GM12865 (cell line): ENCODE measurements at regions not wholly inside any gene's neighbourhood (a gene's known extent, or its start where the extent isn't known, plus 50 kb on each side); places are given as distances from the start of the nearest gene placed in this dataset.

Source experiments
- DNase-seq: peaks from one replicate; pipeline ENCODE4 v3.0.0; 2010; ENCODE audit warnings: low read depth
- H3K4me3 ChIP-seq: 2 replicates; pipeline ENCODE4 v1.5.1; 2011; ENCODE audit warnings: mild to moderate bottlenecking, low read depth, low read length, control low read depth
- TF ChIP-seq, protein P1 (sequence below): IDR thresholded peaks from 2 replicates; pipeline ENCODE4 v1.5.1; 2011; ENCODE audit warnings: low read length, control low read depth, low read depth, inconsistent platforms; ENCODE audit not compliant: insufficient read depth; ENCODE audit errors: missing control alignments

DNA sequence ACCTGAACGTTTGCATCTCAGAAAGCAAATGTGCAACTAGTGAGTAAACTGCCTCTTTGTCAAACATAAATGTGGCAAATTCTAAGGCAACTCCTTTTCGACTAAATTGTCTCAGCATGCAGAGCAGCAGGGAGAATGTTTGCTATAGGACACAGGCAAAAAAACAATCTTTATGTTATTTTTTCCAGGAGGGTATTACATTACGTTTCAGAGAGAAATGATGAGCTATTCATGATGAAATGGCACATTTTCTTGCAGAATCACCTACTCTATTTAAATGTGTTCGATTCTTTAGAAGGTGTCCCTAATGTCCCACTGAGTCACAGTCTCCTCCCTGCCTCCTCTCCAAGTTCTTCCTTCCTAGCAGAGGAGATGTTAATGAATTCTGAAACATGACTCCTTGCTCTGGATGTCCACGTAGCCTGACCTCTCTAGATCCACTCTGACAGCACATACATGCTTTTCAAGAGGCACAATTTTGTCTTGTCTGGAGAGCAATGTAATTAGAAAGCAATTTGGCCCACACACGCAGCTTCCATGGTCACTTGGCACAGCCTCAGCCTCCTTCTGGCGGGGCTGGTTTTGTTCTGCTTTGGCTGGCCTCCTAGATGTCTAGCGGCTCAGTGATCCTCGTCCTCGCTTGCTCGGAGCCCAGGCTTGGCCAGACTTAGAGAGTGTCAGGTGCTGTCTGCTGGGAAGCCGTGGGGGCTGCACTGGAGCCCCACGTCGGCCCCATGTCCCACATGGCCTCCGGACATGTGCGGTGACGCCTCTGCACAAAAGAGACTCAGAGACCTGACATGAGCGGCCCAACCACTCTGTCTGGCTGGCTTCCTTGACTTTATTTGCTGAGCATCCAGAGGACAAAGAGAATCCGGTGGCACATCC lies 125.7 kb upstream of the ZNF438 start:
- TF ChIP-seq, protein P1, sequence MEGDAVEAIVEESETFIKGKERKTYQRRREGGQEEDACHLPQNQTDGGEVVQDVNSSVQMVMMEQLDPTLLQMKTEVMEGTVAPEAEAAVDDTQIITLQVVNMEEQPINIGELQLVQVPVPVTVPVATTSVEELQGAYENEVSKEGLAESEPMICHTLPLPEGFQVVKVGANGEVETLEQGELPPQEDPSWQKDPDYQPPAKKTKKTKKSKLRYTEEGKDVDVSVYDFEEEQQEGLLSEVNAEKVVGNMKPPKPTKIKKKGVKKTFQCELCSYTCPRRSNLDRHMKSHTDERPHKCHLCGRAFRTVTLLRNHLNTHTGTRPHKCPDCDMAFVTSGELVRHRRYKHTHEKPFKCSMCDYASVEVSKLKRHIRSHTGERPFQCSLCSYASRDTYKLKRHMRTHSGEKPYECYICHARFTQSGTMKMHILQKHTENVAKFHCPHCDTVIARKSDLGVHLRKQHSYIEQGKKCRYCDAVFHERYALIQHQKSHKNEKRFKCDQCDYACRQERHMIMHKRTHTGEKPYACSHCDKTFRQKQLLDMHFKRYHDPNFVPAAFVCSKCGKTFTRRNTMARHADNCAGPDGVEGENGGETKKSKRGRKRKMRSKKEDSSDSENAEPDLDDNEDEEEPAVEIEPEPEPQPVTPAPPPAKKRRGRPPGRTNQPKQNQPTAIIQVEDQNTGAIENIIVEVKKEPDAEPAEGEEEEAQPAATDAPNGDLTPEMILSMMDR, result no peak
- no peak overlapping the region for H3K4me3 ChIP-seq
- DNase-seq, result no peak

DNA sequence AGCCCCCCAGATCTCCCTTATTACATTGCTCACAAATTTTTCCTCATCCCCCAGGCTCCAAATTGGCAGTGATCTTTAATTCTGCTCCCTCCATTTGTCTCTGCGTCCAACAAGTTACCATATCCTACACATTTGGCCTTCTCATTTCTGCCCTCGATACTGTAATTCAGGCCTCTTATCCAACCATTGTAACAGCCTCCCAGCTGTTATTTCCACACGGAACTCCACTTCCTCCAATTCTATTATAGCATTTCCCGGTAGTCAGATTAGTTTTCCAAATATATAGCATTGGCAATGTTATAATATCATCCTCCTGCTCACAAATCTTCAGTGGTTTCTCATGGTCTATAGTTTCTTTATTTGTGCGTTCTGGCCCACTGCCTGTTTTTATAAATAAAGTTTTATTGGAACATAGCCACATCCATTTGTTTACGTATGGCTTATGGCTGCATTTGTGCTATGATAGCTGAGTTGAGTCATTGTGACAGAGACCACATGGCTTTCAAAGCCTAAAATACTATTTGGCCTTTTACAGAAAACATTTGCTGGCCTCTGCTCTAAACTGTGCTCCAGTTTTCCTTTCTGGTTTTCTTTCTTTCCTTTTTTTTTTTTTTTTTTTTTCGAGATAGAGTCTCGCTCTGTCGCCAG lies 126.5 kb upstream of the ZNF438 start:
- no peak overlapping the region for H3K4me3 ChIP-seq
- TF ChIP-seq, protein P1, result no peak
- no peak for DNase-seq

DNA sequence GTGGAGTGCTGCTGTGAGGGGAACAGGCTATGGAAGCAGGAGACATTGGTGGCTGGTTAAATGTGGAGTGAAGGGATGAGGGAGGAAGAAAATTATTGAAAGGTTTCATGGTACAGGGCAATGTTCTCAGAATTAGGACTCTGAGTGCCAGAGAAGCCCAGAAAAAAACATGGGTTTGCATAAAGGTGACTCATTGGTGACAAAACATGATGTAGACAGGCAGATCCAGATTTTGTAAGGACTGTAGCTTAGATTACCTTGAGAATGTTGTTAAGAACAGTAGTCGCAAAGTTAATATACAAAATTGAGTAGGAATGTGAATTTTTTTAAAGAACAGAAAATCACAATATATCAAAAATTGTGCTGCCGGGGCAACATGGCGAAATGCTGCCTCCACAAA lies 134.9 kb upstream of the ZNF438 start:
- H3K4me3 ChIP-seq, result no peak overlapping the region
- TF ChIP-seq, protein P1, result no peak

DNA sequence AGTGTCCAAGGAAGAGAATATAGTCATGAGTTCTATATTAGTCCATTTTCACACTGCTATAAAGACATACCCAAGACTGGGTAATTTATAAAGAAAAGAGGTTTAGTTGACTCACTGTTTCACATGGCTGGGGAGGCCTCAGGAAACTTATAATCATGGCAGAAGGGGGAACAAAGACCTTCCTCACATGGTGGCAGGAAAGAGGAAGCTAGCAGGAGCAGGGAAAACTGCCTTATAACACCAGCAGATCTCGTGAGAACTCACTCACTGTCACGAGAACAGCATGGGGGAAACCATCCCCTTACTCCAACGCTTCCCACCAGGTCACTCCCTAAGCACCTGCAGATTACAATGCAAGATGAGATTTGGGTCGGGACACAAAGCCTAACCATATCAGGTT lies 139.0 kb upstream of the ZNF438 start:
- no peak overlapping the region for H3K4me3 ChIP-seq
- TF ChIP-seq, protein P1, result no peak
- DNase-seq, result no peak

More for the DNA sequence above, 134.9 kb upstream of the ZNF438 start:
- no peak for DNase-seq

DNA sequence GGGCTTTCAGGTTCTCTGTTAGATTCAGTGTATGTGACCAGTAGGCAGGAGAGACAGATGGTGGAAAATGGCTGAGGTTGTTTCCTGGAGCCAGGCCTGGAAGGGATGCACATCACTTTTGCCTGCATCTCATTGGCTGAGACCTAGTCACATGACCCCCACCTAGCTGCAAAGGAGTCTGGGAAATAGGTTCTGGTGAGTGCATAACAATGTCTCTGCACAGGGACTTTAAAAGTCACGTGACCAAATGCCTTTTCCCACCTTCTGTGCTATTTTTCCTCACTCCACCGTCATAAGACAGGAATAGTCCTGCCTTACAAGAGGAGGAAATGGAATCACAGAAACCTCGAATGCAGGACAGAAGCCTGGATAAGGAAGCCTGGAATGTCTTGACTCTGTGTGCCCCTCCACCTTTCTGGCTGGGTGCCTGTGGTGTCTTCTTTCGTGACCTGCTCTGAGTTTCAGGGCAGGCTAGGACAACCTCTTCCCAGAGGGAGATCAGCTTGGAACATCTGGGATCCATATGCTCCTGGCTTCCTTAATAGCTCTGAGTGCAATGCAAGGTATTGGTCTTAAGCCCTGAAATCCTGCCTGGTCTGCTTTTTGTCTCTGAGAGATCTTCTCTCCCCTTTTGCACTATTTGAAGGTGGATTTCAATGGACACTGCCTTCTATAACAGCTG lies 139.9 kb upstream of the ZNF438 start:
- H3K4me3 ChIP-seq, result no peak overlapping the region
- no peak for DNase-seq
- TF ChIP-seq, protein P1, result no peak

DNA sequence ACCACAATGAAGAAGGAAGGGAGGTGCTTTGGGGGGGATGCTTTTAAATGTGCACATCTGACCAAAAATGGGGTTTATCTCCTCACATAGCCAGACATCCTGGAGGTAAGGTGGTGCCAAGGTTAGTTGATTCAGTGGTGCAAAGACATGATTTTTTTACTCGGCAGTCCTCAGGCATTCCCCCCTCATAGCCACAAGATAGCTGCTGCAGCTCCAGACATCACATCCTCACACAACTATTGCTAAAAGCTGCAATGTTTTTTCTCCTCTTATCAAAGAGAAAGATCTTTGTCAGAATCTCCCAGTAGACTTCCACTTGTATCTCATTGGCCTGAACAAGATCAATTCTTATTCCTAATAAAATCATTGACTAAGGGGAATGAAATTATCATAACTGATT lies 141.3 kb upstream of the ZNF438 start:
- H3K4me3 ChIP-seq, result no peak overlapping the region
- TF ChIP-seq, protein P1, result no peak
- no peak for DNase-seq
